VCaP (cell line): ENCODE measurements at regions not wholly inside any gene's neighbourhood (a gene's known extent, or its start where the extent isn't known, plus 50 kb on each side); places are given as distances from the start of the nearest gene placed in this dataset.

Source experiments
- H3K27ac ChIP-seq: fragments of 450-650 bp; 2 replicates; pipeline ENCODE4 v1.5.1; 2017
- CTCF ChIP-seq: fragments of 450-650 bp; conservative IDR thresholded peaks from 2 replicates; pipeline ENCODE4 v1.5.1; 2017; ENCODE audit warnings: mild to moderate bottlenecking, moderate library complexity

DNA sequence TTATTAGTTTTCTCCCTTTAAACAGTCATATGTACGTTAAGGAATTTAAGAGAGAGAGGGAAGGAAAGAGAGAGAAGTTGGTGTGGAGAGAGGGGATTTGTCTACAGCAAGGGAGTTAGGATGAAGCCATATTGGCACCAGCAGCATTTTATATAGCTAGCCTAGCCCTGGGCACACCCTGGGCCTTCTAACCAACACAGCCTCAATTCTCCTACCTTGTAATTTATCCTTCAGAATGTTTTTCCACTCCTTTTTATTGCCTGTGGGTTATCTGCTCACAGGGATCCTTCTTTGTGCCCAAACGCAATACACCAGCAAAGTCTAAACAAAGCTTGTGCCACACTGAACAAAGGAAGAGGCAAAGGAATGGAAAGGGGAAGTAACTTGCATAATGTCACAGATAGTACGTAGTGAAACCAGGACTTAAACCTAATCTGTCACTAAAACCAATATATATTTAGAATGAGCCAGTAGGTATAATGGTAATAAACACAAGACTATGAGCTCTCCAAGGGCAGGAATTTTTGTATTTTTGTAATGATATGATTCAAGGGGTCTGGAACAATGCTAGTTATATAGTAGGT is 613.8 kb upstream of the TENM4 start:
- no peak for TF ChIP-seq CTCF

DNA sequence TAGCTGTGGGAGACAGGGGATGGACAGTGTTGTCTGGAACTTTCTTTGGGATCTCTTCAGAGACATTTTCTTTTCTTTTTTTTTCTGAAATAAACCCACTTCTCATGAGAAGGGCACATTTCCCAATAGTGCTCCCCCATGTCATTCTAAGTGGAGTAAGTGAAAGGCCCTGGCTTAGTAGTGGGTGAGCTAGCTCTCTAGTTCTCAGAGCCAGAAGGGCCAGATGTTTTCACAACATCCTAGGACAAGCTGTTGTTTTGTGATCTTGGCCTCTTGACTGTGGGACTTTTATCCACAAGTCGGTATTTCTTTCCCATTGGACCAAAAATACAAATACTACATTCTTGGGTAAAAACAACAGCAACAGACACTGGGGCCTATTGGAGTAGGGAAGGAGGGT is 607.7 kb upstream of the TENM4 start:
- TF ChIP-seq CTCF, result no peak
- H3K27ac ChIP-seq, result no peak overlapping the region

More for the DNA sequence above, 613.8 kb upstream of the TENM4 start:
- no peak overlapping the region for H3K27ac ChIP-seq

DNA sequence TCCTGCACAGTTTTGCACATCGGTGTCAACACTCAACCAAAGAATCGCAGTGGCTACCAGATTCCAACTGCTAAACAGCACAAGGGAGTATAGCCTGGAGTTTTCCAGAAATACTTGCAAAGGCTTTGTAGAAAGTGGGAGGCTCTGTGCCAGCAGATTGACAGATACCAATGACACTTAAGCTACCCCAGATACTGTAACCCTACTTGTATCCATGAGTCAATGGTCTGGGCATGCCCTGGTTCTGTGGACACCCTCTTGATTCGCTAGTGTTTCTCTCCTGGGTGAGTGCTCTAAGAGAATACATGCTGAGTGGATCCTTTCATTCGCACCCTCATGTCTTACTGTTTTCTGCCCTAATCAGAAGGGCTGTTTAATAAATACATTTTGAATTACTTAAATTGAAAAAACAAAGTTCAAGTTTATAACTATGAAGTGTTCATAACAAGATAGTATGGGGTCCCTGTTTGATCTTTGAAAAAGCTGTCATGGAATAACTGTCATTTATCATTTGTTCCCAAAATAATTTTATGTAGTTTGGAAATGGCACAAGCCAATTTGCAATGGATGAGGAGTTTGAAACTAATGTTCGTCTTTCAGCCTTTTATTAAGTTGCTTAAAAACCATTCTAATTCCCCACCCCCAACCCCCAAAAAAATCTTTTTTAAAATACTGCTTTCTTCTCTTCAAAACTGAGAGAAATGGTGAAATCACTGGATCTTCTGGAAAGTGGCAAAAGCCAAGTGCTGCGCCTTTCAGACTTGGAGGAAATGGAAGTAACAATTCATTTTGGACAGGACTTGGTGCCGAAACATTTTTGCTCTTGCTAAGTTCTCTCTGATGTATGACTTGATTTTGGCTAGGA is 600.5 kb upstream of the TENM4 start:
- no peak overlapping the region for H3K27ac ChIP-seq
- no peak for TF ChIP-seq CTCF

DNA sequence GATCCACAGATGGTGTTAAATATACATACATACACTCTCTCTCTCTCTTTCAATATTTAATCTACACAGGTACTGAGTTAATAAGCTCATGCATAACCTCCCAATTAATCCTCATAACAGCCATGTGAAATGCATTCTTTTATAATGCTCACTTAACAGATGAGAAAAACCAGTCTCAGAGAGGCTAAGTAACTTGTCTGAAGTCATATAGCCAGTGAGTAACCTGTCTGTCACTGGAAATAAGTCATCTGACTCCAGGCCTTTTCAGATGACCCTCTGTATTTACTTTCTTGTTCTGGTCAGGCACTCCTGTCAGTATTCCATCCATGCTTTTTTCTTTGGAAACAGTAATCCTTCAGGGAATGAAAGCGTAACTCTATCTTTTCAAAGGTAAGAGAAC is 594.0 kb upstream of the TENM4 start:
- TF ChIP-seq CTCF, result no peak
- no peak overlapping the region for H3K27ac ChIP-seq

- H3K27ac ChIP-seq, result no peak overlapping the region
- no peak for TF ChIP-seq CTCF
Measured at GRCh38 chr11:80031014-80031600, 590.3 kb upstream of the TENM4 start.

DNA sequence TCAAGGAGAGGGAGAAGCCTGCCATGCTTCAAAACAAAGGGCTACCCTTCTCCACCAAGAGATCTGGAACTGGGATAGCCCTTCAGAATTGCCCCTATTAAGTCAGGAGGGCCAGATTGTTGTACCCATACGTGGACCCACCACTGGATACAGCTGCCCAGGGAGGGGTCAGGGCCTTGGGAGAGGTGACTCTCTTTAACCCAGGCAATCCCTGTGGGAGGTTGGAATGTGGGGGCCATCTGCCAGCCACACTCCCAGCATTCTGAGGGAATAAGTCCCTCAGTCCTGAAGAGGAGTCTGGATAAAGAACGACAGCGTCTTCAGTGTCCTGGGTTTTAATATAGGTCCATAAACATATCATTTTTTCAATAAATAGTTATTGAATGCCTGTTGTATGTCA is 588.2 kb upstream of the TENM4 start:
- no peak for TF ChIP-seq CTCF
- no peak overlapping the region for H3K27ac ChIP-seq

DNA sequence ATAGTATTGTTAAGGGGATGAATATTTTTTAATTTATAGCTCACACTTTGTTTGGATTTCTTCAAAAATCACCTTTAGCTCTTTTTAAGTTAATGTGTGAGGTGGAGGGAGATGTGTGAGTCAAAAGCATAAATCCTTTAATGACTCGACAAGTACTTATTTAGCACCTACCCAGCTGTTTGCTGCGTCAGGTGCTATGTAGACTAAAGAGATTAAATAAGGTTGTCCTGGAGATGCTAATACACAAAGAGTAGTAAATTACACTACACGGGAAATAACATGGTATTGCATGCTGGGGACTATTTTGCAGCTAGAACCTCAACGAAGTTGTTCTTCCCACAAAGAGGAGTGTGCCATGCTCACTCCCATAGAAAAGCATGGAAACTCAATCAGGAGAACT is 583.3 kb upstream of the TENM4 start:
- H3K27ac ChIP-seq, result no peak overlapping the region
- TF ChIP-seq CTCF, result no peak
